IMR-90 (cell line): ENCODE measurements at regions not wholly inside any gene's neighbourhood (a gene's known extent, or its start where the extent isn't known, plus 50 kb on each side); places are given as distances from the start of the nearest gene placed in this dataset.

ENCODE experiments used
- ATAC-seq: fragments of 200-7000 bp; cut with Tn5 transposase; 2 replicates; pipeline ENCODE4 v1.9.1; 2020; ENCODE audit warnings: low read depth, mild to moderate bottlenecking, moderate library complexity
- BruUV-seq: library from RNA; stranded (reverse); fragments of 400-500 nt; replicated peaks from 2 replicates; lab custom pipeline; 2021; lab: Mats Ljungman, UMichigan
- CTCF ChIA-PET: fragments of 300-600 bp; formaldehyde crosslinking; extraction: SDS; loops from one replicate; lab custom pipeline; 2021; ENCODE audit warnings: antibody characterized with exemption; lab: Yijun Ruan, JAX
- POLR2A ChIA-PET: fragments of 300-600 bp; sonication (Branson Sonifier 250); formaldehyde crosslinking; loops from one replicate; lab custom pipeline; 2022; ENCODE audit warnings: antibody characterized with exemption; ENCODE audit not compliant: unreplicated experiment; lab: Charles Lee
- DNase-seq: peaks from one replicate; pipeline ENCODE4 v3.0.0; 2013
- H2AFZ ChIP-seq: replicated peaks from 2 replicates; pipeline ENCODE3; 2013; ENCODE audit warnings: low read length, mild to moderate bottlenecking; ENCODE audit not compliant: poor library complexity
- H2AK5ac ChIP-seq: 2 replicates; pipeline ENCODE4 v1.6.1; 2013; ENCODE audit warnings: low read depth, low read length, inconsistent platforms
- H2AK9ac ChIP-seq: replicated peaks from 2 replicates; pipeline ENCODE3; 2013; ENCODE audit warnings: mild to moderate bottlenecking, low read depth, low read length, moderate library complexity; ENCODE audit not compliant: poor library complexity
- H2BK120ac ChIP-seq: 2 replicates; pipeline ENCODE4 v1.6.1; 2013; ENCODE audit warnings: low read depth, low read length, inconsistent platforms
- H2BK15ac ChIP-seq: 3 replicates; pipeline ENCODE4 v1.6.1; 2013; ENCODE audit warnings: low read depth, low read length, inconsistent platforms
- H2BK20ac ChIP-seq: 2 replicates; pipeline ENCODE4 v1.6.1; 2013; ENCODE audit warnings: low read depth, mild to moderate bottlenecking, inconsistent platforms, low read length, moderate library complexity
- H2BK5ac ChIP-seq: 2 replicates; pipeline ENCODE4 v1.6.1; 2013; ENCODE audit warnings: mild to moderate bottlenecking, low read depth, low read length, inconsistent platforms; ENCODE audit not compliant: poor library complexity, severe bottlenecking
- H3K14ac ChIP-seq: replicated peaks from 2 replicates; pipeline ENCODE4 v1.6.1; 2013; ENCODE audit warnings: low read depth, low read length, inconsistent platforms
- H3K18ac ChIP-seq: 2 replicates; pipeline ENCODE4 v1.6.1; 2013; ENCODE audit warnings: low read depth, low read length, control low read depth
- H3K23ac ChIP-seq: 2 replicates; pipeline ENCODE4 v1.6.1; 2013; ENCODE audit warnings: low read depth, low read length, inconsistent platforms
- H3K27ac ChIP-seq: 2 replicates; pipeline ENCODE4 v1.5.1; 2013; ENCODE audit warnings: mild to moderate bottlenecking, control low read depth, low read length; ENCODE audit not compliant: insufficient read depth
- H3K27me3 ChIP-seq: 2 replicates; pipeline ENCODE4 v1.6.1; 2013; ENCODE audit warnings: low read length; ENCODE audit not compliant: control insufficient read depth, insufficient read depth
- H3K36me3 ChIP-seq: 2 replicates; pipeline ENCODE4 v1.6.1; 2013; ENCODE audit warnings: low read length, mixed read lengths; ENCODE audit not compliant: control insufficient read depth, insufficient read depth
- H3K4ac ChIP-seq: 2 replicates; pipeline ENCODE4 v1.6.1; 2013; ENCODE audit warnings: low read depth, low read length, inconsistent platforms
- H3K4me1 ChIP-seq: 2 replicates; pipeline ENCODE4 v1.6.1; 2013; ENCODE audit warnings: low read length, mixed read lengths; ENCODE audit not compliant: control insufficient read depth, insufficient read depth
- H3K4me2 ChIP-seq: 2 replicates; pipeline ENCODE4 v1.6.1; 2013; ENCODE audit warnings: low read depth, mild to moderate bottlenecking, control low read depth, low read length, moderate library complexity
- H3K4me3 ChIP-seq: 2 replicates; pipeline ENCODE4 v1.5.1; 2013; ENCODE audit warnings: low read depth, mild to moderate bottlenecking, control low read depth, low read length, moderate library complexity; ENCODE audit not compliant: insufficient read depth
- H3K56ac ChIP-seq: 2 replicates; pipeline ENCODE4 v1.6.1; 2013; ENCODE audit warnings: low read length, inconsistent platforms; ENCODE audit not compliant: insufficient read depth; ENCODE audit errors: extremely low read depth
- H3K79me1 ChIP-seq, 2 experiments: 2 replicates each; pipeline ENCODE4 v1.6.1; 2013; ENCODE audit warnings: low read length in 2 of 2, inconsistent platforms in 1 of 2, low read depth in 1 of 2
- H3K9ac ChIP-seq: 2 replicates; pipeline ENCODE4 v1.6.1; 2013; ENCODE audit warnings: low read depth, low read length, control low read depth
- H3K9me1 ChIP-seq: 2 replicates; pipeline ENCODE4 v1.6.1; 2013; ENCODE audit warnings: low read length, inconsistent platforms; ENCODE audit not compliant: insufficient read depth
- H3K9me3 ChIP-seq: 2 replicates; pipeline ENCODE4 v1.6.1; 2013; ENCODE audit warnings: low read length; ENCODE audit not compliant: control insufficient read depth, insufficient read depth
- H4K20me1 ChIP-seq: 2 replicates; pipeline ENCODE4 v1.6.1; 2013; ENCODE audit warnings: low read length, inconsistent platforms; ENCODE audit not compliant: insufficient read depth
- H4K5ac ChIP-seq: 2 replicates; pipeline ENCODE4 v1.6.1; 2013; ENCODE audit warnings: mild to moderate bottlenecking, low read depth, low read length, control low read depth
- H4K8ac ChIP-seq, 2 experiments: 2 replicates each; pipeline ENCODE4 v1.6.1; 2013; ENCODE audit warnings: low read depth in 2 of 2, low read length in 2 of 2, control low read depth in 1 of 2, inconsistent platforms in 1 of 2
- H4K91ac ChIP-seq: 2 replicates; pipeline ENCODE4 v1.6.1; 2013; ENCODE audit warnings: low read depth, low read length, inconsistent platforms; ENCODE audit not compliant: insufficient read depth
- CEBPB ChIP-seq: IDR thresholded peaks from 2 replicates; pipeline ENCODE4 v1.6.1; 2012; ENCODE audit warnings: low read depth, low read length, improper control_type of control experiment
- CTCF ChIP-seq: conservative IDR thresholded peaks from 2 replicates; pipeline ENCODE4 v1.5.1; 2012; ENCODE audit warnings: mild to moderate bottlenecking, low read depth, low read length, improper control_type of control experiment
- FOS ChIP-seq: fragments of 150-350 bp; IDR thresholded peaks from 2 replicates; pipeline ENCODE4 v1.6.1; 2016; ENCODE audit warnings: low read depth, low read length
- MAFK ChIP-seq: IDR thresholded peaks from 2 replicates; pipeline ENCODE4 v1.6.1; 2012; ENCODE audit warnings: low read depth, low read length, improper control_type of control experiment
- NFE2L2 ChIP-seq: fragments of 150-350 bp; IDR thresholded peaks from 2 replicates; pipeline ENCODE4 v1.6.1; 2016; ENCODE audit warnings: low read depth, mild to moderate bottlenecking, low read length
- WGBS, 2 experiments: methylation state at CpG; one replicate each; pipeline versions ENCODE4 v1.1.5 to v1.1.7; 2013; ENCODE audit warnings: missing lambda C conversion rate in 2 of 2; ENCODE audit not compliant: insufficient read length in 1 of 2; ENCODE audit errors: extremely low coverage in 2 of 2; 5-methylcytosine and 5-hydroxymethylcytosine counted together
- dilution Hi-C: fragments of 300-500 bp; cut with HindIII; formaldehyde crosslinking; loops from one replicate; pipeline ENCODE4 v1.14.3; 2018; ENCODE audit warnings: low sequenced_read_pairs; ENCODE audit not compliant: unreplicated experiment
- in situ Hi-C: fragments of 300-500 bp; cut with MboI; formaldehyde crosslinking; loops from 3 replicates; pipeline ENCODE4 v1.14.3; 2019; ENCODE audit warnings: low sequenced_read_pairs, inconsistent platforms, mixed read lengths
- intact Hi-C: fragments of 100-400 bp; cut with micrococcal nuclease; formaldehyde crosslinking; loops from 2 replicates; pipeline ENCODE4 v1.10.0; 2022

GRCh38 chr10:55144001-55144400 lies 343.0 kb upstream of the PCDH15 start:
- H3K4me1 ChIP-seq, result no peaks in the 10 kb centered on the region
- H4K91ac ChIP-seq, result no peak overlapping the region
- H4K8ac ChIP-seq, result no peak overlapping the region
- H2AK9ac ChIP-seq, result no peak overlapping the region
- no peaks in the 10 kb centered on the region for H3K9me3 ChIP-seq
- DNase-seq (no peak), ATAC-seq (no peak)
- no peak overlapping the region for H3K18ac ChIP-seq
- ChIA-PET POLR2A (no interaction called here), CTCF (no interaction called here)
- H3K23ac ChIP-seq, result no peak overlapping the region
- intact Hi-C loops (no loop called here), dilution Hi-C loops (no loop called here), in situ Hi-C loops (no loop called here)
- no peak overlapping the region for H3K9ac ChIP-seq
- no peak overlapping the region for H2AFZ ChIP-seq
- no peak overlapping the region for H3K14ac ChIP-seq
- H3K4me3 ChIP-seq, result no peak overlapping the region
- no peak for TF ChIP-seq CEBPB
- TF ChIP-seq MAFK, result no peak
- TF ChIP-seq FOS, result no peak
- TF ChIP-seq CTCF, result no peak
- no peak for TF ChIP-seq NFE2L2
- H2BK20ac ChIP-seq, result no peak overlapping the region
- H2BK120ac ChIP-seq, result no peak overlapping the region
- H3K4ac ChIP-seq, result no peak overlapping the region
- no peak overlapping the region for H3K56ac ChIP-seq
- no peak overlapping the region for H3K27ac ChIP-seq
- no peaks in the 10 kb centered on the region for H3K9me1 ChIP-seq
- H3K4me2 ChIP-seq, result no peak overlapping the region
- H3K79me1 ChIP-seq, result no peaks in the 10 kb centered on the region
- H2AK5ac ChIP-seq, result no peak overlapping the region
- H3K36me3 ChIP-seq, result no peaks in the 10 kb centered on the region
- no peak overlapping the region for H4K5ac ChIP-seq
- no peaks in the 10 kb centered on the region for H3K27me3 ChIP-seq
- BruUV-seq, result no TSS peak
- no peak overlapping the region for H2BK5ac ChIP-seq
- WGBS, 2 experiments, result no CpG with 5 or more reads among the region's 2 CpGs
- H4K20me1 ChIP-seq, result no peaks in the 10 kb centered on the region
- H2BK15ac ChIP-seq, result no peak overlapping the region
